NCI-H82 treated with DMSO at 0.1 percent for 48 hours (cell line): ENCODE measurements at regions not wholly inside any gene's neighbourhood (a gene's known extent, or its start where the extent isn't known, plus 50 kb on each side); places are given as distances from the start of the nearest gene placed in this dataset.
A peak's percentile ranks its signal among the peaks of the same experiment; 100 is the strongest.

Experiments
- DNase-seq: peaks from one replicate; lab custom pipeline; 2025; ENCODE audit not compliant: unreplicated experiment; lab: John Stamatoyannopoulos, UW

DNA sequence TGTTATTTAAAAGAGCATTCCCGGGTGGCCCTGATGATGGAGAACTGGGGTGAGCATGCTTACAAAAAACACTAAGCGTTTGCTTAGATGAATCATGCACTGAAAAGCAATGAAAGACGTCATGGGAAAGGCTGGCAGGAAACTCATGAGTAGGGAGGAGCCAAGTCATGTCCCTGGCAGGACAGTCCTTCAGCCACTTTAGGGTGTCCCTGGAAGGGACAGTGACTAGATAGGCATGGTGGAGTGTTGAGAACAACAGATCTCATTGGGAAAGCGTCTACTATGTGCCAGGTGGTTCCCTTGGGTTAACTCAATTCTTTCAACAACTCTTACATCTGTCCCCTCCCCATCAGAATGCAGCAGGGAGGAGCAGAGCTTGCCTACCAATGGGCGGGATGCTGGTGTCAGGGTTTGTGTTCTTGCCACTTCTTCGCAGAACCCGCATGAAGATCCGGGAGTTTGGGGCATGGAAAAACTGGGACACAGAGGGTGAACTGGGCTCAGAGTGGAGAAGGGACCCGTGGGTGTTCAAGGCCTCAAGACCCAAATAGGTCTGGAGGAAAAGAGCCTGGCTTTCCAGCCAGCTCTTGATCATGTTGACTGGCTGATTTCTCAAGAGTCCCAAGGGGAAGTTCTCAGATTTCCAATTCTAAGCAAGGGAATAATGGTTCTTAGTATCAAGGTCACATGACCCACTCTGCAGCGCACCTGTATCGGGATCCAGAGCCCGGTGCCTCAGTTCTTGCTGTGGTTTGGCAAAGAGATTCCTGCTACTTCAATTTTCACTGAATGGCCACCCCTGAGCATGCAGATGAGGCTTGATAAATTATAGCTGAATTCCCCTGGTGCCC, 653.9 kb upstream of the TBX3 start:
- DNase-seq: no peak

DNA sequence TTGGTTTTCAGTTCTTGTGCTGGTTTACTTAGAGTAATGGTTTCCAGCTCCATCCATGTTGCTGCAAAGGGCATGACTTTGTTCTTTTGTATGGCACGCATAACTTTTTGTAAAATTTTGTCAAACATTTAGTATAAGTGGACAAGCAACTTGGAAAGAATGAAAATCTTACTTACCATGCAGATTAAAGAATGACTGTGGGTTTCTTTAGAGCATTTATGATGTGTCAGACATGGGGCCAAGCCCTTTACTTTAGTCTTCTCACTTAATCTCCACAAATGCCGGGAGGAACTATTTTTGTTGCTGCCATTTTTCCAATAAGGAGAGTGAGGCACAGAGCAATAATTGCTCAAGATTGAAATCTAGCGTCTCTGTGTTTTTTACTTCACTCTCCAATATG, 652.5 kb upstream of the TBX3 start:
- DNase-seq: no peak

- peak; percentile 72 for DNase-seq
These were observed 651.6 kb upstream of the TBX3 start for GRCh38 chr12:115335594-115335993.

DNA sequence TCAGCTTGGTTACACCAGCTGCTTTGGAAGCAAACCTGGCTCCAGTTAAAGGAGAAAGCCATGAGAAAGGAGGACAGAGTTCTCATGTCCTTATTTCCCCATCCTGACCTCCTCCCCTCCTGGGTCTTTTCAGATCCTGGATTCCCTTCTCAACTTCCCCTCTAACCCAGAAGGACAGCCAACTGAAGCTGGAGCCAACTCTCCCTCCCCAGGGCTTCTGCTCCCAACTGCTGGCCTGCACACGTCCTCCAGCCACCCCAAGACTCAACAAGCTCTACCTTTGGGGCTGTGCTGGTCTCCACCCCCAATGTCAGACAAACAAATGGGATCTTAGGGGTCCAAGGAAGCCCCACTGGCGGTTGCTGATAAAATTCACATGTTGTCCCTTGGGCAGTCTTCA, 651.1 kb upstream of the TBX3 start:
- DNase-seq: no peak

- DNase-seq: no peak
These were observed 649.0 kb upstream of the TBX3 start for GRCh38 chr12:115332945-115333344.

GRCh38 chr12:115325858-115326257, 641.9 kb upstream of the TBX3 start:
- DNase-seq: no peak

DNA sequence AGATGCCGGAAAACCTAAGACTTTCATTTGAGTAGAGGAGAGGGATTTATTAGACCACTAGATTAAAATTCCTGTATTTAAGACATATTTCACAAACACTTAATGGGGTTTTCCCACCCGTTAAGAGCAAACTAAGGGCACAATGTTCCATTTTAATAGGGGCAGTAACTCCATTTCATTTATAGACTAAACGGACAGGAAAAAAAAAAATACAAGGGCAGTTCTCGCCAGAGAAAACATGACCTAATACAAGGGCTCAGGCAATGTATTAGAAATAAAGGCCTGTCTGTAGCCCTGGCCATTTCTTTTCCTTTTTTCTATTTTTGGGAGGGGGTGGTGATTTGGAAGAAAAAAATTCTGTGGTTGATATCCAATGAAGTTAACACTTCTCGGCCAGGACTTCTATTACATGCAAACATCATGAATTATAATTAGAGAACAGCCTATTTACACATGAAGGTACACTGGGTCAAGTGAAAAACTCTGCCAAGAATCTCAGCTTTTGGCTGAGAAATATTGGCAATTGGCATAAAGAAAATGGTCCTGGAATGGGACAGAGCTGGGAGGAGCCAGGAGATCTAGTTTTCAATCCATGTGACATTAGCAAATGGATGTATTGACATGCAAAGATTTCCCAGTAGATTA, 641.1 kb upstream of the TBX3 start:
- DNase-seq: no peak

GRCh38 chr12:115323223-115323905, 639.4 kb upstream of the TBX3 start:
- no peak for DNase-seq

GRCh38 chr12:115322275-115322674, 638.3 kb upstream of the TBX3 start:
- DNase-seq: no peak

DNA sequence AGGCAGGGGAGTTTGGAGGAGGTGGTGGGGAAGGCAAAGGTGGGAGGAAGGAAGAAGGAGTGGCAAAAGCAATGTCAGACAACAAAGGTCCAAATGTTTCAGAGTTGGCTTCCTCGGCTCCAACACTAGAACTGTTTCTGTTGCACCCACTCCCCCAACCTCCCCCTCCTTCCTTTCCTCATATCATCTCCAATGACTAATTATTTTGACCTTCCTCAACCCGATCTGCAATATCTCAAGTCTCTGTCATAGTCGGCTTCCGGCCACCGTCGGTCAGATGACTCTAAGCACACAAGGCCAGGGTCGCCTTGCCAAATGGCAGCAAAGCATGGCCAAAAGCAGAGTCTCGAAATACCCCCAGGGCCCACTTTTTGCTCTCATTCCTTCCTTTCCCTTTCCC, 637.0 kb upstream of the TBX3 start:
- no peak for DNase-seq

- DNase-seq: no peak
These were observed 636.5 kb upstream of the TBX3 start for GRCh38 chr12:115320451-115320850.

- DNase-seq: no peak
These were observed 635.6 kb upstream of the TBX3 start for GRCh38 chr12:115319446-115320040.

DNA sequence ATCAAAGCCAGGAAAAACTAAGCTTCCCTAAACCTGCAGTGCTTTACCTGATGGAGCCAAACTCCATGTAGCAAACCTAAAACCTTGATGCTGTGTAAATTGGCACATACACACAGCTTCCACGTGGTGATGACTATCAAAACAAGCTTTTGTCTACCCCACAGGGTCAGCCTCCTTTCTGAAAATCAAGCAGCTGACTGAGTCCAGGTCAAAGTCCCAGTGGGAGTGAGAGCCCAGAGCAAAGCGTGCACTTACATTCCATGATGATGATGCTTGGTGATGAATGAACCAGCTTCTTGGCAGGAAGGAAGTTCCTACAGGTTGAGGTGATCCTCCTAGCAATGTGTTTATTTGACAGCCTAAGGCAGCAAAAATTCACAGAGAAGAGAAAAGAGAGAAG, 630.0 kb upstream of the TBX3 start:
- DNase-seq: no peak

GRCh38 chr12:115312901-115313300, 628.9 kb upstream of the TBX3 start:
- DNase-seq: no peak

DNA sequence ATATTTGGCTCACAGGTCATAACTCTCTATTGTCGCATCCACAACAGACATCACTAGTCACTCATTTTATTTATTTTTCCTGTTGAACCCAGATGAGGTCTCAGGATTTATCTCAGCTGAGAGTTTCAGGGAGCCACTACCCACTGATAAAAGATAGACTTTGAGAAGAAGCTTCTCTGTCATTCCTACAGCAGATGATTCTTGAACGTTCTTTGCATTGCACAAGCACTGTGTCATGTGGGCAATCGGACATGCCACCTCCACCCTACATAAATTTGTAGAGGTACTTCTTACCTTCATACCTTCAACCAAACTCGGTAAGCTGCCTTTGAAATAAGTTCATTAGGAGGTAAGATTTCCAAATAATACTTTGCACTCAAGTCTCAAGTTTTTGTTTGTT, 627.9 kb upstream of the TBX3 start:
- no peak for DNase-seq

DNA sequence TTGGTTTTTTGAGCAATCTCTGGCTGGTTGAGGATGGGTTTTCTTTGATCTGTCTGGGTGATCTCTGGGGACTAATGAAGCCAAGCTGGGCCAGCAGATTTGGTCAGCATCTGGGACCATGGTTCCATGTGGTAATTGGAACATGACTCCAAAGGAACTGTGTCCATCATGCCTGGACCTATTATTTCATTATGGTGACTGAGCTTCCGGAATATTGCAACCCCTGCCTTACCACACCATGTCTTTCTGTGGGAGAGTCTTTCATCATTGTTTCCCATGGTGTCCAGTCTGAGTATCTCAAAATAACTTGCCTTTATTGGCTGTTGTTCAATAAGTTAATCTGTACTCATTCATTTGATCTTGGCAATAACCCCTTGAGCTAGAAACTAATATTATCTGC, 624.9 kb upstream of the TBX3 start:
- DNase-seq: no peak

GRCh38 chr12:115306380-115306779, 622.4 kb upstream of the TBX3 start:
- no peak for DNase-seq

DNA sequence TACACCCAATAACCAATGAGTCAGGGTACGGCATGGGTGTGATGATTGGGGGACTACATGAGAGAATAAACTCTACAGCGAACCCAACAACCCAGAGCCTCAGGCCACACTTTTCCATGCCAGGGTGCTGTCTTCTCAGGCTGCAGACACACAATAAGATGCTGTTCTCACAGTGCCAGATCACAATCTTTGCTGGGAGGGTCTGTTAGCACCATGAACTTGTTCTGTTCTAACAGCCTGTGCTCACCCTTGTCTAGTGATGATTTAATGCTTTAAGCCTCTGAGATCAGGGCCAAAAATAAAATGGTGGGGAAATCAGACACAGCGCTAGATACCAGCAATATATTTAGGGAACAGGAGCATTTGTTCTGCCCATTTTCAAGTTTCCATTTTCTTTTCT, 621.9 kb upstream of the TBX3 start:
- no peak for DNase-seq

GRCh38 chr12:115305275-115305674, 621.3 kb upstream of the TBX3 start:
- no peak for DNase-seq

- DNase-seq: no peak
These were observed 619.8 kb upstream of the TBX3 start for GRCh38 chr12:115303723-115304309.

- DNase-seq: no peak
These were observed 613.5 kb upstream of the TBX3 start for GRCh38 chr12:115297445-115297844.
